ENCODE measurements at regions not wholly inside any gene's neighbourhood (a gene's known extent, or its start where the extent isn't known, plus 50 kb on each side); places are given as distances from the start of the nearest gene placed in this dataset.

DNA sequence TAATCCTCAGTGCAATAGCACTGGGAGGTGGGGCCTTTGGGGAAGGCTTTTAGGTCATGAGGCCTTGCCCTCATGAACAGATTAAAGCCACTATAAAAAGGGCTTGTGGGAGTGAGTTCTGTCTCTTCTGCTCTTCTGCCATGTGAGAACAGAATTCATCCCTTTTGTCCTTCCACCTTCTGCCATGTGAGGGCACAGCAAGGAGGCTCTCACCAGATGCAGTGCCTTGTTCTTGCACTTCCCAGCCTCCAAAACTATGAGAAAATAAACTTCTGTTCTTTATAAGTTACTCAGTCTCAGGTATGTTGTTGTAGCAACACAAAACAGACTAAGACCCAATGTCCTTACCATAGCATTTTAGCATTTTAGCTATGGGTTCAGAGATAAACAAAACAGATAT is 81.7 kb upstream of the CPLX2 start:
- Histone ChIP-seq H3K4me3 (ENCODE audit: control extremely low read depth in 1 of 5, extremely low read depth in 1 of 5, insufficient read depth in 1 of 5, low read depth in 2 of 5, low read length in 4 of 5) (no peak overlapping the region), H3K9me3 (ENCODE audit: control extremely low read depth in 1 of 3, control insufficient read depth in 2 of 3, insufficient read depth in 1 of 3, low read length in 2 of 3) (peaks cover 0 to 5% (median 0%) of the 10 kb centered on the region in 3 donors), H2AFZ (ENCODE audit: insufficient read depth, low read depth, low read length, poor library complexity, severe bottlenecking) (no peak overlapping the region), H3K27ac (ENCODE audit: low read length in 2 of 2) (no peak overlapping the region), H3K4me2 (replicated peaks; ENCODE audit: low read depth, low read length, poor library complexity, severe bottlenecking) (no peak overlapping the region), H3K4me1 (ENCODE audit: control insufficient read depth in 2 of 2, insufficient read depth in 2 of 2, low read length in 2 of 2) (no peaks in the 10 kb centered on the region), H3K27me3 (replicated peaks in 1 of 4; ENCODE audit: control extremely low read depth in 1 of 4, control insufficient read depth in 3 of 4, insufficient read depth in 4 of 4, low read length in 3 of 4) (peaks cover 0 to 28% (median 11%) of the 10 kb centered on the region in 4 experiments), H3K9ac (ENCODE audit: low read length) (no peak overlapping the region), H3K36me3 (replicated peaks in 1 of 2; ENCODE audit: control extremely low read depth in 1 of 2, control insufficient read depth in 1 of 2, extremely low read depth in 1 of 2, insufficient read depth in 2 of 2, low read length in 1 of 2) (no peaks in the 10 kb centered on the region), H4K20me1 (ENCODE audit: control insufficient read depth, insufficient read depth, low read length, poor library complexity, severe bottlenecking) (no peaks in the 10 kb centered on the region), H3K79me2 (ENCODE audit: control insufficient read depth, insufficient read depth, low read length) (no peaks in the 10 kb centered on the region)
- ATAC-seq (ENCODE audit: low read depth) (no peak), DNase-seq (no peak)
- intact Hi-C loops (cut with micrococcal nuclease): no loop called here
- Mint-ChIP-seq H3K4me3 (no peak overlapping the region), H3K27ac (no peak overlapping the region), H3K27me3 (peaks cover 70% of the 10 kb centered on the region), H3K4me1 (no peaks in the 10 kb centered on the region), H3K9me3 (ENCODE audit: insufficient read depth) (no peaks in the 10 kb centered on the region)
- CTCF ChIA-PET: no interaction called here
- POLR2A ChIA-PET: no interaction called here
- no peak for TF ChIP-seq EZH2 (IDR thresholded peaks at IDR 0.05; ENCODE audit: borderline replicate concordance, insufficient read depth, low read depth, low read length, poor library complexity, severe bottlenecking)
- TF ChIP-seq, protein P1, sequence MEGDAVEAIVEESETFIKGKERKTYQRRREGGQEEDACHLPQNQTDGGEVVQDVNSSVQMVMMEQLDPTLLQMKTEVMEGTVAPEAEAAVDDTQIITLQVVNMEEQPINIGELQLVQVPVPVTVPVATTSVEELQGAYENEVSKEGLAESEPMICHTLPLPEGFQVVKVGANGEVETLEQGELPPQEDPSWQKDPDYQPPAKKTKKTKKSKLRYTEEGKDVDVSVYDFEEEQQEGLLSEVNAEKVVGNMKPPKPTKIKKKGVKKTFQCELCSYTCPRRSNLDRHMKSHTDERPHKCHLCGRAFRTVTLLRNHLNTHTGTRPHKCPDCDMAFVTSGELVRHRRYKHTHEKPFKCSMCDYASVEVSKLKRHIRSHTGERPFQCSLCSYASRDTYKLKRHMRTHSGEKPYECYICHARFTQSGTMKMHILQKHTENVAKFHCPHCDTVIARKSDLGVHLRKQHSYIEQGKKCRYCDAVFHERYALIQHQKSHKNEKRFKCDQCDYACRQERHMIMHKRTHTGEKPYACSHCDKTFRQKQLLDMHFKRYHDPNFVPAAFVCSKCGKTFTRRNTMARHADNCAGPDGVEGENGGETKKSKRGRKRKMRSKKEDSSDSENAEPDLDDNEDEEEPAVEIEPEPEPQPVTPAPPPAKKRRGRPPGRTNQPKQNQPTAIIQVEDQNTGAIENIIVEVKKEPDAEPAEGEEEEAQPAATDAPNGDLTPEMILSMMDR (IDR thresholded peaks at IDR 0.05): no peak

DNA sequence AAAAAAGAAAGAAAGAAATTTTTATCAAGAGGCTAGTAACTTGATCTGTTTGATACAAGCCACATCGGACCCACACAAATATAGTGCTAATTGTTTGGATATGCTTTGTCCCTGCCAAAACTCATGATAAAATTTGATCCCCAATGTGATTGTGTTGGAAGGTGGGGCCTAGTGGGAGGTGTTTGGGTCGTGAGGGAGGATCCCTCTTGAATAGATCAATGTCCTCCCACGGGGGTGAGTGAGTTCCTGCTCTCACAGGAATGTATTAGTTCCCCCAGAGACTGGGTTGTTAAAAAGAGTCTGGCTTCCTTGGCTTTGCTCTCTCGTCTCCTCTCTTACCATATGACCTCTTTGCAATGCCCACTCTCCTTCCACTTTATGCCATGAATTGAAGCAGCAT is 80.6 kb upstream of the CPLX2 start:
- intact Hi-C loops (cut with micrococcal nuclease): no loop called here
- H3K4me1 ChIP-seq (ENCODE audit: control insufficient read depth in 2 of 2, insufficient read depth in 2 of 2, low read length in 2 of 2): no peaks in the 10 kb centered on the region

More for the DNA sequence above, 80.6 kb upstream of the CPLX2 start:
- H3K4me2 ChIP-seq (replicated peaks; ENCODE audit: low read depth, low read length, poor library complexity, severe bottlenecking): no peak overlapping the region
- TF ChIP-seq, protein P1 (IDR thresholded peaks at IDR 0.05): no peak
- TF ChIP-seq EZH2 (IDR thresholded peaks at IDR 0.05; ENCODE audit: borderline replicate concordance, insufficient read depth, low read depth, low read length, poor library complexity, severe bottlenecking): no peak
- no peak overlapping the region for H3K27ac ChIP-seq (ENCODE audit: low read length in 2 of 2)
- CTCF ChIA-PET: no interaction called here
- no peak for ATAC-seq (ENCODE audit: low read depth)
- peaks cover 0 to 29% (median 16%) of the 10 kb centered on the region in 4 experiments for H3K27me3 ChIP-seq (replicated peaks in 1 of 4; ENCODE audit: control extremely low read depth in 1 of 4, control insufficient read depth in 3 of 4, insufficient read depth in 4 of 4, low read length in 3 of 4)
- Mint-ChIP-seq H3K4me3 (no peak overlapping the region), H3K27ac (no peak overlapping the region), H3K9me3 (ENCODE audit: insufficient read depth) (no peaks in the 10 kb centered on the region), H3K27me3 (peaks cover 75% of the 10 kb centered on the region), H3K4me1 (no peaks in the 10 kb centered on the region)
- no peak overlapping the region for H2AFZ ChIP-seq (ENCODE audit: insufficient read depth, low read depth, low read length, poor library complexity, severe bottlenecking)
- no peaks in the 10 kb centered on the region for H4K20me1 ChIP-seq (ENCODE audit: control insufficient read depth, insufficient read depth, low read length, poor library complexity, severe bottlenecking)
- 83% methylated on average over 1 of the region's 4 CpGs for WGBS (ENCODE audit: insufficient coverage)
- POLR2A ChIA-PET: no interaction called here
- H3K36me3 ChIP-seq (replicated peaks in 1 of 2; ENCODE audit: control extremely low read depth in 1 of 2, control insufficient read depth in 1 of 2, extremely low read depth in 1 of 2, insufficient read depth in 2 of 2, low read length in 1 of 2): no peaks in the 10 kb centered on the region
- DNase-seq: no peak
- no peak overlapping the region for H3K9ac ChIP-seq (ENCODE audit: low read length)
- H3K4me3 ChIP-seq (ENCODE audit: control extremely low read depth in 1 of 5, extremely low read depth in 1 of 5, insufficient read depth in 1 of 5, low read depth in 2 of 5, low read length in 4 of 5): no peak overlapping the region
- H3K9me3 ChIP-seq (ENCODE audit: control extremely low read depth in 1 of 3, control insufficient read depth in 2 of 3, insufficient read depth in 1 of 3, low read length in 2 of 3): peaks cover 0 to 6% (median 0%) of the 10 kb centered on the region in 3 donors
- no peaks in the 10 kb centered on the region for H3K79me2 ChIP-seq (ENCODE audit: control insufficient read depth, insufficient read depth, low read length)

All from B cell (primary cell).